Stomach (tissue), 4 donors: ENCODE measurements at regions not wholly inside any gene's neighbourhood (a gene's known extent, or its start where the extent isn't known, plus 50 kb on each side); places are given as distances from the start of the nearest gene placed in this dataset.

Experiments
- CTCF ChIP-seq, 7 experiments: fragments of 450-650 bp in 4 of 7; fragments of 200-600 bp in 3 of 7; sonication (generic) in 3 of 7; IDR thresholded peaks; one replicate each; pipeline ENCODE4 v1.5.1; 2016 to 2019; ENCODE audit warnings: antibody characterized with exemption in 7 of 7, control low read depth in 2 of 7, mild to moderate bottlenecking in 1 of 7
- EP300 ChIP-seq: sonication (generic); formaldehyde crosslinking; IDR thresholded peaks from one replicate; pipeline ENCODE4 v1.6.1; 2017; ENCODE audit warnings: antibody characterized with exemption
- POLR2A ChIP-seq, 4 donors: fragments of 450-650 bp; IDR thresholded peaks; one replicate each; pipeline ENCODE4 v1.6.1; 2016; ENCODE audit warnings: antibody characterized with exemption in 4 of 4, control low read depth in 2 of 4, mild to moderate bottlenecking in 1 of 4, moderate library complexity in 1 of 4
- POLR2AphosphoS5 ChIP-seq, 3 donors: sonication (generic); formaldehyde crosslinking; IDR thresholded peaks; one replicate each; pipeline ENCODE4 v1.6.1; 2016; ENCODE audit warnings: antibody characterized with exemption in 3 of 3

- TF ChIP-seq POLR2A (IDR thresholded peaks at IDR 0.05), result no peak
- TF ChIP-seq CTCF (IDR thresholded peaks at IDR 0.05), result no peak
- TF ChIP-seq EP300, result no peak
- no peak for TF ChIP-seq POLR2AphosphoS5 (IDR thresholded peaks at IDR 0.05)
These were observed 738.4 kb downstream of the PCDH17 start for GRCh38 chr13:58369936-58370335.
